NCI-H1092 treated with DMSO at 0.1 percent for 48 hours (cell line): ENCODE measurements at regions not wholly inside any gene's neighbourhood (a gene's known extent, or its start where the extent isn't known, plus 50 kb on each side); places are given as distances from the start of the nearest gene placed in this dataset.
"Not testable (repeated sequence)": the region's sequence is repeated elsewhere in the genome, so short reads cannot be mapped to it uniquely, and the experiment has no call there.

Experiments used
- DNase-seq: peaks from one replicate; lab custom pipeline; 2025; lab: John Stamatoyannopoulos, UW

- no peak for DNase-seq
Measured at GRCh38 chr18:30828700-30829099, 213.8 kb downstream of the DSC3 start.

- DNase-seq = no peak
Measured at GRCh38 chr18:30819619-30820018, 222.9 kb downstream of the DSC3 start.

GRCh38 chr18:30814446-30814845 is 228.1 kb downstream of the DSC3 start:
- DNase-seq = no peak

- DNase-seq = no peak
Measured at GRCh38 chr18:30811580-30811979, 231.0 kb downstream of the DSC3 start.

GRCh38 chr18:30810580-30810979 is 232.0 kb downstream of the DSC3 start:
- DNase-seq = no peak

GRCh38 chr18:30806823-30807222 is 235.7 kb downstream of the DSC3 start:
- DNase-seq = no peak

GRCh38 chr18:30800800-30801199 is 241.7 kb downstream of the DSC3 start:
- DNase-seq = no peak

- DNase-seq = no peak
Measured at GRCh38 chr18:30792051-30792450, 250.5 kb downstream of the DSC3 start.

GRCh38 chr18:30788411-30788991 is 254.0 kb downstream of the DSC3 start:
- DNase-seq = not testable (repeated sequence)

- DNase-seq = no peak
Measured at GRCh38 chr18:30787410-30787809, 255.1 kb downstream of the DSC3 start.

GRCh38 chr18:30781601-30782000 is 260.9 kb downstream of the DSC3 start:
- DNase-seq = no peak

- DNase-seq = no peak
Measured at GRCh38 chr18:30775629-30776028, 266.9 kb downstream of the DSC3 start.

GRCh38 chr18:30772170-30772569 is 270.4 kb downstream of the DSC3 start:
- not testable (repeated sequence) for DNase-seq

GRCh38 chr18:30766053-30766452 is 276.5 kb downstream of the DSC3 start:
- DNase-seq = no peak

- no peak for DNase-seq
Measured at GRCh38 chr18:30765247-30765646, 277.3 kb downstream of the DSC3 start.

GRCh38 chr18:30763902-30764350 is 278.6 kb downstream of the DSC3 start:
- peak; percentile 66 for DNase-seq

- no peak for DNase-seq
Measured at GRCh38 chr18:30754846-30755245, 287.7 kb downstream of the DSC3 start.

GRCh38 chr18:30748541-30748940 is 294.0 kb downstream of the DSC3 start:
- DNase-seq = no peak

- DNase-seq = no peak
Measured at GRCh38 chr18:30746224-30746623, 296.3 kb downstream of the DSC3 start.

- no peak for DNase-seq
Measured at GRCh38 chr18:30743033-30743432, 299.5 kb downstream of the DSC3 start.

GRCh38 chr18:30730915-30731314 is 311.6 kb downstream of the DSC3 start:
- no peak for DNase-seq

- DNase-seq = peak; percentile 14
Measured at GRCh38 chr18:30727849-30728248, 314.7 kb downstream of the DSC3 start.

- DNase-seq = no peak
Measured at GRCh38 chr18:30713299-30713698, 329.2 kb downstream of the DSC3 start.

GRCh38 chr18:30712383-30712782 is 330.2 kb downstream of the DSC3 start:
- peak; percentile 24 for DNase-seq
